Hepatocyte (in vitro differentiated cells): ENCODE measurements at regions not wholly inside any gene's neighbourhood (a gene's known extent, or its start where the extent isn't known, plus 50 kb on each side); places are given as distances from the start of the nearest gene placed in this dataset.

Source experiments
- DNase-seq: peaks from one replicate; pipeline ENCODE4 v3.0.0-alpha.2; 2016; ENCODE audit warnings: low spot score
- H2AFZ ChIP-seq: fragments of 200-600 bp; sonication (generic); 2 replicates; pipeline ENCODE4 v1.6.0; 2016; ENCODE audit warnings: antibody characterized with exemption, mild to moderate bottlenecking
- H3K27ac ChIP-seq: fragments of 200-600 bp; sonication (generic); 2 replicates; pipeline ENCODE4 v1.5.1; 2016; ENCODE audit warnings: mild to moderate bottlenecking
- H3K27me3 ChIP-seq: fragments of 200-600 bp; sonication (generic); 2 replicates; pipeline ENCODE4 v1.6.1; 2016
- H3K36me3 ChIP-seq: fragments of 200-600 bp; sonication (generic); replicated peaks from 2 replicates; pipeline ENCODE4 v1.5.1; 2016; ENCODE audit warnings: low read depth; ENCODE audit not compliant: insufficient read depth
- H3K4me1 ChIP-seq: fragments of 200-600 bp; sonication (generic); 2 replicates; pipeline ENCODE4 v1.5.1; 2016; ENCODE audit warnings: mild to moderate bottlenecking, moderate library complexity; ENCODE audit not compliant: insufficient read depth
- H3K4me2 ChIP-seq: fragments of 200-600 bp; sonication (generic); 2 replicates; pipeline ENCODE4 v1.6.0; 2016
- H3K4me3 ChIP-seq: fragments of 200-600 bp; sonication (generic); 2 replicates; pipeline ENCODE4 v1.5.1; 2016; ENCODE audit warnings: mild to moderate bottlenecking
- H3K79me2 ChIP-seq: fragments of 200-600 bp; sonication (generic); 2 replicates; pipeline ENCODE4 v1.6.0; 2017; ENCODE audit warnings: mild to moderate bottlenecking
- H3K9me2 ChIP-seq: fragments of 200-600 bp; sonication (generic); replicated peaks from 2 replicates; pipeline ENCODE4 v1.6.0; 2017; ENCODE audit warnings: mild to moderate bottlenecking; ENCODE audit not compliant: insufficient read depth
- H3K9me3 ChIP-seq: fragments of 200-600 bp; sonication (generic); 2 replicates; pipeline ENCODE4 v1.5.1; 2016; ENCODE audit warnings: low read depth, mild to moderate bottlenecking
- H4K20me1 ChIP-seq: fragments of 200-600 bp; sonication (generic); 2 replicates; pipeline ENCODE4 v1.6.0; 2016; ENCODE audit warnings: mild to moderate bottlenecking; ENCODE audit not compliant: insufficient read depth, poor library complexity, severe bottlenecking
- EZH2 ChIP-seq: fragments of 200-600 bp; sonication (generic); IDR thresholded peaks from 2 replicates; pipeline ENCODE4 v1.6.1; 2016; ENCODE audit warnings: antibody characterized with exemption, mild to moderate bottlenecking, borderline replicate concordance
- EZH2phosphoT487 ChIP-seq: fragments of 200-600 bp; sonication (generic); IDR thresholded peaks from one replicate; pipeline ENCODE4 v1.6.1; 2018; ENCODE audit warnings: antibody characterized with exemption, mild to moderate bottlenecking, low read depth, moderate library complexity; ENCODE audit not compliant: unreplicated experiment, severe bottlenecking
- WGBS: methylation state at CpG from one replicate; pipeline ENCODE4 v1.1.6; 2016; ENCODE audit warnings: low lambda C conversion rate; ENCODE audit errors: missing lambda C conversion rate; 5-methylcytosine and 5-hydroxymethylcytosine counted together
- TF ChIP-seq, protein P1 (sequence below): fragments of 200-600 bp; sonication (generic); IDR thresholded peaks from 2 replicates; pipeline ENCODE4 v1.5.1; 2016; ENCODE audit warnings: antibody characterized with exemption, mild to moderate bottlenecking; ENCODE audit not compliant: poor library complexity

GRCh38 chr13:68645814-68646213 lies 1415.7 kb upstream of the PCDH9 start:
- Histone ChIP-seq H3K36me3 (no peaks in the 10 kb centered on the region), H3K4me2 (no peak overlapping the region)
- TF ChIP-seq EZH2 (no peak), EZH2phosphoT487 (no peak)
- TF ChIP-seq, protein P1, sequence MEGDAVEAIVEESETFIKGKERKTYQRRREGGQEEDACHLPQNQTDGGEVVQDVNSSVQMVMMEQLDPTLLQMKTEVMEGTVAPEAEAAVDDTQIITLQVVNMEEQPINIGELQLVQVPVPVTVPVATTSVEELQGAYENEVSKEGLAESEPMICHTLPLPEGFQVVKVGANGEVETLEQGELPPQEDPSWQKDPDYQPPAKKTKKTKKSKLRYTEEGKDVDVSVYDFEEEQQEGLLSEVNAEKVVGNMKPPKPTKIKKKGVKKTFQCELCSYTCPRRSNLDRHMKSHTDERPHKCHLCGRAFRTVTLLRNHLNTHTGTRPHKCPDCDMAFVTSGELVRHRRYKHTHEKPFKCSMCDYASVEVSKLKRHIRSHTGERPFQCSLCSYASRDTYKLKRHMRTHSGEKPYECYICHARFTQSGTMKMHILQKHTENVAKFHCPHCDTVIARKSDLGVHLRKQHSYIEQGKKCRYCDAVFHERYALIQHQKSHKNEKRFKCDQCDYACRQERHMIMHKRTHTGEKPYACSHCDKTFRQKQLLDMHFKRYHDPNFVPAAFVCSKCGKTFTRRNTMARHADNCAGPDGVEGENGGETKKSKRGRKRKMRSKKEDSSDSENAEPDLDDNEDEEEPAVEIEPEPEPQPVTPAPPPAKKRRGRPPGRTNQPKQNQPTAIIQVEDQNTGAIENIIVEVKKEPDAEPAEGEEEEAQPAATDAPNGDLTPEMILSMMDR = no peak

GRCh38 chr13:68644611-68645010 lies 1414.5 kb upstream of the PCDH9 start:
- H3K9me2 ChIP-seq = no peaks in the 10 kb centered on the region
- H3K27me3 ChIP-seq = no peaks in the 10 kb centered on the region
- no peaks in the 10 kb centered on the region for H4K20me1 ChIP-seq
- no peak overlapping the region for H3K4me3 ChIP-seq
- H3K4me1 ChIP-seq = no peaks in the 10 kb centered on the region
- H3K27ac ChIP-seq = no peak overlapping the region
- H3K4me2 ChIP-seq = no peak overlapping the region
- no peak overlapping the region for H2AFZ ChIP-seq
- no peaks in the 10 kb centered on the region for H3K79me2 ChIP-seq
- no peaks in the 10 kb centered on the region for H3K36me3 ChIP-seq
- DNase-seq = no peak
- TF ChIP-seq, protein P1 = no peak
- TF ChIP-seq EZH2 = no peak
- TF ChIP-seq EZH2phosphoT487 = no peak
- WGBS = 73% methylated on average over 6 of the region's 6 CpGs
- H3K9me3 ChIP-seq = no peaks in the 10 kb centered on the region

More at GRCh38 chr13:68645814-68646213, 1415.7 kb upstream of the PCDH9 start:
- no peaks in the 10 kb centered on the region for H3K4me1 ChIP-seq
- H3K9me3 ChIP-seq = no peaks in the 10 kb centered on the region
- H2AFZ ChIP-seq = no peak overlapping the region
- H3K9me2 ChIP-seq = no peaks in the 10 kb centered on the region
- H3K27ac ChIP-seq = no peak overlapping the region
- H4K20me1 ChIP-seq = no peaks in the 10 kb centered on the region
- H3K4me3 ChIP-seq = no peak overlapping the region
- DNase-seq = no peak
- no peaks in the 10 kb centered on the region for H3K27me3 ChIP-seq
- no peaks in the 10 kb centered on the region for H3K79me2 ChIP-seq

GRCh38 chr13:68636784-68637183 lies 1406.6 kb upstream of the PCDH9 start:
- no peaks in the 10 kb centered on the region for H4K20me1 ChIP-seq
- WGBS = 89% methylated on average over 1 of the region's 1 CpG
- H3K4me2 ChIP-seq = no peak overlapping the region
- no peaks in the 10 kb centered on the region for H3K27me3 ChIP-seq
- no peak for DNase-seq
- TF ChIP-seq EZH2 (no peak), EZH2phosphoT487 (no peak)
- TF ChIP-seq, protein P1 = no peak
- H3K4me3 ChIP-seq = no peak overlapping the region
- no peaks in the 10 kb centered on the region for H3K36me3 ChIP-seq
- H3K9me2 ChIP-seq = no peaks in the 10 kb centered on the region
- H3K27ac ChIP-seq = no peak overlapping the region
- no peaks in the 10 kb centered on the region for H3K4me1 ChIP-seq
- H3K9me3 ChIP-seq = no peaks in the 10 kb centered on the region
- no peak overlapping the region for H2AFZ ChIP-seq
- H3K79me2 ChIP-seq = no peaks in the 10 kb centered on the region

- Histone ChIP-seq H3K9me3 (no peaks in the 10 kb centered on the region), H3K27ac (no peak overlapping the region), H3K4me3 (no peak overlapping the region), H3K4me2 (no peak overlapping the region), H3K79me2 (no peaks in the 10 kb centered on the region), H3K9me2 (no peaks in the 10 kb centered on the region), H4K20me1 (no peaks in the 10 kb centered on the region), H3K27me3 (no peaks in the 10 kb centered on the region), H2AFZ (no peak overlapping the region), H3K36me3 (no peaks in the 10 kb centered on the region), H3K4me1 (no peaks in the 10 kb centered on the region)
- DNase-seq = no peak
- TF ChIP-seq EZH2phosphoT487 (no peak), EZH2 (no peak)
- TF ChIP-seq, protein P1 = no peak
Observed at GRCh38 chr13:68628994-68629393, 1398.9 kb upstream of the PCDH9 start.
